ENCODE measurements at regions not wholly inside any gene's neighbourhood (a gene's known extent, or its start where the extent isn't known, plus 50 kb on each side); places are given as distances from the start of the nearest gene placed in this dataset.
"Not testable (repeated sequence)": the region's sequence is repeated elsewhere in the genome, so short reads cannot be mapped to it uniquely, and the experiment has no call there.

- not testable (repeated sequence) for DNase-seq
Observed at GRCh38 chr7:68728720-68729119, 869.6 kb upstream of the AUTS2 start.

GRCh38 chr7:68729371-68729770 lies 868.9 kb upstream of the AUTS2 start:
- no peak for DNase-seq

DNA sequence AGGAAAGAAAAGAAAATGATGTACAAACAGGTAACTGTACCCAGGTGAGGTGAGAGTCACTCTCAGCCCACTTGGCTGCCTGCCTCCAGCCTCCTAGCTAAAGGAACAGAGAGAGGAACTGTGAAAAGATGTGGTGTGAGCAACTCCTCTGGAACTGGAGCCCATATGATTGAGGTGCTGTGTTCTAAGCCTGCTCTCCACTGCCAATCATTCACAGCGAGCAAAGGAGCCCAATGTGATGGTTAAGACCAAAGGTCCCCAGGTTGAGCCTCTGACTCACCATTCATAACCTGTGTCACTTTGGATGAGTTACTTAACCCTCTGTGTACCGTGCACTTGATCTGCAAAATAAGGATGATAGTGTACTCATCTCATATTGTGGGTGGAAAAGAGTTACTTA lies 868.1 kb upstream of the AUTS2 start:
- DNase-seq = no peak

- DNase-seq = no peak
Observed at GRCh38 chr7:68730964-68731363, 867.3 kb upstream of the AUTS2 start.

DNA sequence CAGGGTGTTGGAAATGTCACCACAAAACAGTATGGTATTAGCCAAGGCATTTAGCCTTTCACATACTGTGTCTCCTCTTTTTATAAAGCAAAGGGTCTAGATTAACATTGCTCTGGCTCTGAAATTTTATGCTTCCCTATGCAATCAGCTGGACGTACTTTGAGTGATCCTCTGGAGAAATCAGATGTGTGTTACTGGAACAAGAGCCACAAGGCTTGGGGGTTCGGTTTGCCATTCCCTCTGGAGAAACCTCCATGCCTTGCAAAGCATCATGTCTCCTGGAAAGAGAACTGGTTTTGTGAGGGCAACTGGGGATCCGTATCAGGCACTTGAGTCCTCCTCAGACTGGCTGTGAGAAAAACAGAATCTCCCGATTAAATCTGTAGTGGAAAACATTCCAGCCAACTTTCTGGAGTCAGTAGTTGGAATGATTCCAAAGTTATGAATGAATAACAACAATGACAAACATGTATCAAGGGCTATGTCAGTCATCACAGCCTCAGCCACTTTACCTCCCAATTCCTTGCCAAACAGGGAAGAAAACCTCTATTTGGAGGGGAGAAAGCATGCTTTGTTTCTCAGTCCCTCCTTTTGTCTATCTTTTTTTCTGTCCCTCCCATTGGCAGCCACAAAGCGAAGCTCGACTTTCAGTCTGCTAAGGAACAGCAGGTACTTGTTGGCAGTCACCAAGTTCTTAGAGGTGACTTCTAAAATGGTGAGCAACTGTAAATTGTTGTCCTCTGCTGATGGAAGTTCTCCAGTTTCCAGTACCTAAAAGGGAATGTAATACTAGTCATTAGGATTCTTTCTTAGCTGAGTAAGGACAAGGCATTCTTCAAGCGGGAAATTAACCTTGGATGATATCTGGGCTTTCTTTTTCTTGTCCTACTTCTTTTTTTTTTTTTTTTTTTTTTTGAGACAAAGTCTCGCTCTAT lies 864.8 kb upstream of the AUTS2 start:
- no peak for DNase-seq

DNA sequence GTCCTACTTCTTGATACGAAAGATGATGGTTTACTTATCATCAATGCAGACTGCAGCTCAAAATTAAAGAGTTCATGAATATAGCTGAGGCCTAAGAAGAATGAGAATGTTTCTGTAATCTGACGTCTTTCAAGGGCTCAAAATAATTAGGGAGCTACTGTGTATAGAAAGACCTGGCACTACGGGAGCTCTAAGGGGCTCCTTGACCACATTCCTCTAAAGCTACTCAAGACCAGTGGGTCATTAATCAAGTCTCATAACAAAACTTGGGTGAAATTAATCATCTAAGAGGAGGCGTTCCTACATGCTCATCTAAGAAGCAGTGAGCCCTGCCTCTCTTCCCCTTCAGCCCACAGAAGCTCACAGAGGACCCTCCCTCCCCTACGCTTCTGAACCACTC lies 863.8 kb upstream of the AUTS2 start:
- no peak for DNase-seq

GRCh38 chr7:68739306-68739705 lies 859.0 kb upstream of the AUTS2 start:
- DNase-seq = no peak

GRCh38 chr7:68744036-68744435 lies 854.2 kb upstream of the AUTS2 start:
- DNase-seq = no peak

GRCh38 chr7:68748934-68749900 lies 849.1 kb upstream of the AUTS2 start:
- DNase-seq = no peak

DNA sequence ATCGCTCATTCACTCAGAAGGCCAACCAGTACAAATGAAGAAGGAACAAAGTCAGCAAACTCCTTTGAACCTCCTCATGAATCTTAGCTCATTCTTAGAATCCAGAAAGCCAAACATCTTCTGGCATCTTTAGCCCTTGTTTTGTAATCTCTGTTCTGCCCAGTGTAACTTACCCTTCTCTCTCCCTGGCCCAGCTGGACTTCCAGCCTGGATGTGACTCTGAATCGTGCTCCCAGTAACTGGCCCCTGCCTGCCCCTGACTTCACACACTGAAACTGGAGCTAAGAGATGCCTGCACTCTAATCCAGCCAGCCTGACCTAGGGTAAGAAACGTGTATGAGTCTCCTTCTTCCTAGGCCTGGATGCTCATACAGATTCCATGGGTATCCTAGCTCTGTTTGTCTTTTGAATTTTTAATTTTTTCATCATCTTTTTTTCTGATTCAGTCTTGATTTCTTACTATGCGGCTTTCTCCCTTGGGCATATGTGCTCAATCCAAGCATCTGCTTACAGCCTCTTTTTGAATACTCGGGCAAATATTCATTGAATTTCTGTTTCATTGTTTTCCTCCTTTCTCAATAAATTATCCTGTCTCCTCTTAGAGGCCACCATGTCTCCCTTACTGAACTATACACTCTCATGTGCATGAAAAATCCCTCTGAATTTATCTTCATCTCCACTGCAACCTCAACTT lies 845.6 kb upstream of the AUTS2 start:
- DNase-seq = no peak

DNA sequence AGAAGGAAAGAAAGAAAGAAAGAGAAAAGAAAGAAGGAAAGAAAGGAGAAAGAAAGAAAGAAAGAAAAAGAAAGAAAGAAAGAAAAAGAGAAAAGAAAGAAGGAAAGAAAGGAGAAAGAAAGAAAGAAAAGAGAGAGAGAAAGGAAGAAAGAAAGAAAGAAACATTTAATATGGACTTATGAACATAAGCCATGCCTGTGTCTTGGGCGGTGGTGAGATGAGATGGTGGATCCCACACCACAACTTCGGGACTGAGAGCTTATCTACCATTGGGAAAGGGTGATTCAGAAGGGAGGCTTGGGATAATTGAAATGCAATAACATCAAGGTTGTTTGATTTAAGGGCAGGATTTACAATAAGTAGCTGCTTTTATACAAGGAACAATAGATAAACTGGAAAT lies 843.9 kb upstream of the AUTS2 start:
- no peak for DNase-seq

GRCh38 chr7:68756986-68757495 lies 841.2 kb upstream of the AUTS2 start:
- no peak for DNase-seq

DNA sequence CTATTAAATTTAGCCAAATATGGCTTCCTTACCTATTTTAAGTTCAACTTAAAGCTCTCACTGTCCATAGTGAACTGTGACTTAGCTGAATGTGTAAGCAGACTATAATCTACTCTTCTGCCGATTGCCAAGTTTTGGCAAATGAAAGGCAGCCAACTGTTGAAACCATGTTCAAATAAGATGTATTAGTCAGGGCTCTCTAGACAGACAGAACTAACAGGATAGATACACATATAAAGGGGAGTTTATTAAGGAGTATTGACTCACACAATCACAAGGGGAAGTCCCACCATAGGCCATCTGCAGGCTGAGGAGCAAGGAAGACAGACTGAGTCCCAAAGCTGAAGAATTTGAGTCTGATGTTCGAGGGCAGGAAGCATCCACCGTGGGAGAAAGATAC lies 837.7 kb upstream of the AUTS2 start:
- no peak for DNase-seq

GRCh38 chr7:68767462-68767861 lies 830.8 kb upstream of the AUTS2 start:
- DNase-seq = no peak

GRCh38 chr7:68770649-68771048 lies 827.6 kb upstream of the AUTS2 start:
- no peak for DNase-seq

GRCh38 chr7:68776326-68776725 lies 821.9 kb upstream of the AUTS2 start:
- no peak for DNase-seq

GRCh38 chr7:68783684-68784083 lies 814.6 kb upstream of the AUTS2 start:
- no peak for DNase-seq

DNA sequence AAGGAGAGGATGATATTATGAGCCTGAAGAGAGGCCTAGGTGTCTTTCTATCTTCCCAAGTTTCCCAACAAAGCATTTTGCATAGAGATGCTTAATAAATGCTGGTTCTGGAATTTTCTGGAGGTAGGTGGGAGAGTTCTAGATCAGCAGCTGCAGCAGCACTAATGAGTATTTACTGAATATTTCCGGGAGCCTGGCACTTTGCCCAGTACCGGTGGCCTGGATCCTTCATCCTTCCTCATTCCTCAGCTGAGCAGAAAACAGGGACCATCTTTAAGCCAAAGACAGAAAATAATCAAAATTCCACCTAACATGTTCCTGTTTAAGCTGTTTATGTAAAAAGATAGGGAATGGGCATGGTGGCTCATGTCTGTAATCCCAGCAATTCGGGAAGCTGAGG lies 813.2 kb upstream of the AUTS2 start:
- no peak for DNase-seq

- no peak for DNase-seq
Observed at GRCh38 chr7:68787566-68787965, 810.7 kb upstream of the AUTS2 start.

DNA sequence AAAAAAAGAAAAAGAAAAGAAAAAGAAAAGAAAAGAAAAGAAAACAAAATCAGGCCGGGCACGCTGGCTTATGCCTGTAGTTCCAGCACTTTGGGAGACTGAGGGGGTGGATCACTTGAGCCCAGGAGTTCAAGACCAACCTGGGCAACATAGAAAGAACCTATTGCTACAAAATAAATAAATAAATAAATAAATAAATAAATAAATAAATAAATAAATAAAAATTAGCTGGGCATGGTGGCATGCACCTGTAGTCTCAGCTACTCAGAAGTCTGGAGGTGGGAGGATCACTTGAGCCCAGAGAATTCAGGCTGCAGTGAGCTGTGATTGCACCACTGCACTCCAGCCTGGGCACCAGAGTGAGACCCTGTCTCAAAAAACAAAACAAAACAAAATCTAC lies 809.7 kb upstream of the AUTS2 start:
- DNase-seq = not testable (repeated sequence)

DNA sequence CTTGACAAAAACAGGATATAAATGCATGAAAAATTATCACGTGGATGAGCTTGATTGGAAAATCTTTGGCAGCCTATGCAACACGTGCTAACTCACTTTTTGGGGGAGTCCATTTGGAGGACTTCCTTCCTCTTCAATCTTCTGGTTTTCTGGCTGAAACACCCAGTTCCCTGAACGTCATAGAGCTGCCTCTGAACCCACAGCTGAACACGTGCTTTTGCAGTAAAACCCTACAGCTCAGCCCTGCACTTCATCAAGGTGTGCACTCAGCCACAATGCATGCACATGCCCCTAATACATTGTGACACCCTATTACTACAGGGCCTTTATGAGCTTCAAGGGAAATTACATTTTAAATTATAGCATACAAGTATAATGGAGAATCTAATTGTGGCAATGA lies 808.7 kb upstream of the AUTS2 start:
- no peak for DNase-seq

GRCh38 chr7:68792351-68792750 lies 805.9 kb upstream of the AUTS2 start:
- no peak for DNase-seq

DNA sequence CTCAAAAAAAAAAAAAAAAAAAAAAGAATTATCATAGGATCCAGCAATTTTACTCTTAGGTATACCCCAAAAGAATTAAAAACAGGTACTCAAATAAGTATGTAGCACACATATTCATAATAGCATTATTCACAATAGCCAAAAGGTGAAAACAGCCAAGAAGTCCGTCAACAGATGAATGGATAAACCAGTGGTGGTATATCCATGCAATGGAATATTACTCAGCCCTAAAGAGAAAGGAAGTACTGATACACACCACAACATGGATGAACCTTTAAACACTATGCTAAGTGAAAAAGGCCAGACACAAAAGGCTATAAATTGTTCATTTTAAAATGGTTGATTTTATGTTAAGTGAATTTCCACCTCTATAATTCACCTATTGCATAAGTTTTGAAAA lies 804.8 kb upstream of the AUTS2 start:
- DNase-seq = no peak
